H1 (cell line): ENCODE measurements at regions not wholly inside any gene's neighbourhood (a gene's known extent, or its start where the extent isn't known, plus 50 kb on each side); places are given as distances from the start of the nearest gene placed in this dataset.
"Not testable (repeated sequence)": the region's sequence is repeated elsewhere in the genome, so short reads cannot be mapped to it uniquely, and the experiment has no call there.

Experiments
- CTCF ChIA-PET: fragments of 300-600 bp; sonication (Branson Sonifier 250); formaldehyde crosslinking; loops from one replicate; lab custom pipeline; 2021; ENCODE audit not compliant: partially characterized antibody; lab: Charles Lee
- POLR2A ChIA-PET: fragments of 300-600 bp; sonication (Branson Sonifier 250); formaldehyde crosslinking; loops from one replicate; lab custom pipeline; 2021; ENCODE audit warnings: inconsistent platforms; ENCODE audit not compliant: partially characterized antibody; lab: Charles Lee
- DNase-seq, 2 experiments: peaks; one replicate each; pipeline versions ENCODE4 v3.0.0 to v3.0.0-alpha.2; 2010 to 2022; ENCODE audit warnings: low spot score in 2 of 2, low read depth in 1 of 2, mixed read lengths in 1 of 2
- FAIRE-seq: peaks from 2 replicates; lab custom pipeline; 2011; peaks lifted over from hg19 to GRCh38; lab: Jason Lieb, UNC
- H2AFZ ChIP-seq: 2 replicates; pipeline ENCODE4 v1.8.1; 2012; ENCODE audit warnings: low read length, inconsistent platforms
- H2AK5ac ChIP-seq: 2 replicates; pipeline ENCODE4 v1.6.1; 2013; ENCODE audit warnings: low read depth, low read length
- H2BK120ac ChIP-seq: replicated peaks from 2 replicates; pipeline ENCODE3; 2013; ENCODE audit warnings: low read depth, low read length, inconsistent platforms
- H2BK12ac ChIP-seq: 2 replicates; pipeline ENCODE4 v1.6.1; 2013; ENCODE audit warnings: low read depth, low read length
- H2BK15ac ChIP-seq: 2 replicates; pipeline ENCODE4 v1.6.1; 2013; ENCODE audit warnings: low read length
- H2BK20ac ChIP-seq: 2 replicates; pipeline ENCODE4 v1.6.1; 2013; ENCODE audit warnings: low read length
- H2BK5ac ChIP-seq: 2 replicates; pipeline ENCODE4 v1.6.1; 2013; ENCODE audit warnings: low read depth, low read length
- H3K14ac ChIP-seq: 2 replicates; pipeline ENCODE4 v1.6.1; 2013; ENCODE audit warnings: inconsistent platforms; ENCODE audit not compliant: insufficient read length
- H3K18ac ChIP-seq: 2 replicates; pipeline ENCODE4 v1.6.1; 2013; ENCODE audit warnings: low read length; ENCODE audit errors: extremely low read depth
- H3K23ac ChIP-seq: 2 replicates; pipeline ENCODE4 v1.6.1; 2013; ENCODE audit warnings: inconsistent platforms; ENCODE audit not compliant: insufficient read length
- H3K23me2 ChIP-seq: 2 replicates; pipeline ENCODE4 v1.6.1; 2013; ENCODE audit warnings: low read depth, low read length
- H3K27ac ChIP-seq: 2 replicates; pipeline ENCODE4 v1.6.1; 2011; ENCODE audit warnings: low read depth, low read length, inconsistent platforms
- H3K27me3 ChIP-seq, 4 experiments: replicated peaks in 1 of 4; 1 replicate in 1 of 4; 2 replicates in 3 of 4; pipeline versions ENCODE4 v1.6.1 to v1.8.1; 2011 to 2013; ENCODE audit warnings: low read length in 3 of 4, mild to moderate bottlenecking in 3 of 4, inconsistent platforms in 2 of 4, mixed read lengths in 2 of 4, moderate library complexity in 1 of 4; ENCODE audit not compliant: control insufficient read depth in 3 of 4, insufficient read depth in 3 of 4; ENCODE audit errors: extremely low read depth in 1 of 4
- H3K36me3 ChIP-seq, 4 experiments: 2 replicates each; pipeline versions ENCODE4 v1.6.1 to v1.8.1; 2011 to 2013; ENCODE audit warnings: mild to moderate bottlenecking in 4 of 4, low read length in 3 of 4, moderate library complexity in 2 of 4, control low read depth in 1 of 4, inconsistent platforms in 1 of 4; ENCODE audit not compliant: insufficient read depth in 4 of 4, control insufficient read depth in 2 of 4
- H3K4ac ChIP-seq: replicated peaks from 2 replicates; pipeline ENCODE3; 2013; ENCODE audit warnings: low read length, low read depth, mixed read lengths, inconsistent platforms; ENCODE audit not compliant: insufficient read length
- H3K4me1 ChIP-seq, 4 experiments: replicated peaks in 1 of 4; 1 replicate in 1 of 4; 2 replicates in 3 of 4; pipeline versions ENCODE4 v1.6.1 to v1.8.1; 2011 to 2013; ENCODE audit warnings: low read length in 3 of 4, inconsistent platforms in 2 of 4, mixed read lengths in 1 of 4; ENCODE audit not compliant: insufficient read depth in 4 of 4, control insufficient read depth in 3 of 4
- H3K4me2 ChIP-seq, 2 experiments: 2 replicates each; pipeline versions ENCODE4 v1.6.1 to v1.8.1; 2011 to 2013; ENCODE audit warnings: low read depth in 2 of 2, low read length in 2 of 2, control low read depth in 1 of 2, inconsistent platforms in 1 of 2, mild to moderate bottlenecking in 1 of 2; ENCODE audit not compliant: insufficient read depth in 1 of 2
- H3K4me3 ChIP-seq, 4 experiments: fragments of 200-600, 300-600 bp in 1 of 4; sonication (generic), shearing (Covaris generic), sonication (Bioruptor Twin) in 1 of 4; 2 replicates each; pipeline versions ENCODE4 v1.5.1 to v1.8.1; 2011 to 2016; ENCODE audit warnings: low read length in 4 of 4, low read depth in 3 of 4, control low read depth in 2 of 4, inconsistent platforms in 2 of 4, mild to moderate bottlenecking in 2 of 4, mixed read lengths in 1 of 4, moderate library complexity in 1 of 4; ENCODE audit not compliant: insufficient read depth in 2 of 4; ENCODE audit errors: extremely low read depth in 1 of 4
- H3K56ac ChIP-seq: replicated peaks from 2 replicates; pipeline ENCODE3; 2013; ENCODE audit warnings: low read depth, mild to moderate bottlenecking, mixed read lengths, low read length, inconsistent platforms; ENCODE audit not compliant: insufficient read length
- H3K79me1 ChIP-seq: 2 replicates; pipeline ENCODE4 v1.6.1; 2013; ENCODE audit warnings: low read depth, low read length, control low read depth
- H3K79me2 ChIP-seq, 2 experiments: 2 replicates each; pipeline versions ENCODE4 v1.6.1 to v1.8.1; 2012 to 2013; ENCODE audit warnings: low read length in 2 of 2, mild to moderate bottlenecking in 2 of 2, inconsistent platforms in 1 of 2; ENCODE audit not compliant: insufficient read depth in 2 of 2, control insufficient read depth in 1 of 2
- H3K9ac ChIP-seq, 4 experiments: replicated peaks in 1 of 4; 1 replicate in 1 of 4; 2 replicates in 3 of 4; pipeline versions ENCODE4 v1.6.1 to v1.8.1; 2011 to 2013; ENCODE audit warnings: low read depth in 3 of 4, low read length in 3 of 4, control low read depth in 2 of 4, mild to moderate bottlenecking in 2 of 4, moderate library complexity in 2 of 4, inconsistent platforms in 1 of 4; ENCODE audit errors: extremely low read depth in 1 of 4
- H3K9me3 ChIP-seq, 2 experiments: 2 replicates each; pipeline versions ENCODE4 v1.6.1 to v1.8.1; 2012 to 2013; ENCODE audit warnings: mild to moderate bottlenecking in 2 of 2, moderate library complexity in 2 of 2, control low read depth in 1 of 2, inconsistent platforms in 1 of 2, low read depth in 1 of 2, low read length in 1 of 2, mixed read lengths in 1 of 2; ENCODE audit not compliant: insufficient read depth in 2 of 2
- H4K20me1 ChIP-seq, 2 experiments: replicated peaks in 1 of 2; 2 replicates each; pipeline versions ENCODE3 to v1.8.1; 2011 to 2013; ENCODE audit warnings: inconsistent platforms in 2 of 2, low read length in 2 of 2, mild to moderate bottlenecking in 1 of 2; ENCODE audit not compliant: insufficient read depth in 2 of 2, control insufficient read depth in 1 of 2
- H4K5ac ChIP-seq: 2 replicates; pipeline ENCODE4 v1.6.1; 2013; ENCODE audit warnings: low read length, low read depth, mixed read lengths, inconsistent platforms; ENCODE audit not compliant: insufficient read length
- H4K8ac ChIP-seq: 2 replicates; pipeline ENCODE4 v1.8.0; 2013; ENCODE audit warnings: mild to moderate bottlenecking, moderate library complexity, low read length, inconsistent platforms; ENCODE audit not compliant: insufficient read depth; ENCODE audit errors: extremely low read depth
- H4K91ac ChIP-seq: replicated peaks from 2 replicates; pipeline ENCODE3; 2013; ENCODE audit warnings: low read length, mixed read lengths, inconsistent platforms; ENCODE audit not compliant: insufficient read length
- FOSL1 ChIP-seq: IDR thresholded peaks from 2 replicates; pipeline ENCODE4 v1.6.1; 2011; ENCODE audit warnings: mild to moderate bottlenecking, low read depth, low read length, moderate library complexity; ENCODE audit not compliant: insufficient read depth
- KDM4A ChIP-seq: IDR thresholded peaks from one replicate; pipeline ENCODE4 v1.7.1; 2012; ENCODE audit warnings: low read depth, mild to moderate bottlenecking, moderate library complexity, low read length, inconsistent platforms; ENCODE audit not compliant: severe bottlenecking
- RNF2 ChIP-seq: fragments of 200-900, 300-1000 bp; sonication (generic); IDR thresholded peaks from 2 replicates; pipeline ENCODE4 v1.7.1; 2016; ENCODE audit warnings: borderline replicate concordance, low read depth, mild to moderate bottlenecking, antibody characterized with exemption, low read length; ENCODE audit not compliant: poor library complexity, severe bottlenecking; ENCODE audit errors: missing control alignments
- ZNF274 ChIP-seq: IDR thresholded peaks from 2 replicates; pipeline ENCODE4 v1.7.0; 2012; ENCODE audit warnings: low read length, borderline replicate concordance; ENCODE audit errors: extremely low read depth
- WGBS, 2 experiments: shearing (Covaris generic) in 1 of 2; methylation state at CpG; one replicate each; pipeline versions ENCODE4 v1.1.6 to v1.1.7; 2013 to 2015; ENCODE audit warnings: low lambda C conversion rate in 2 of 2, mixed read lengths in 2 of 2, inconsistent platforms in 1 of 2, low coverage in 1 of 2, missing lambda C conversion rate in 1 of 2; ENCODE audit not compliant: insufficient replicate concordance in 2 of 2, insufficient coverage in 1 of 2, insufficient read length in 1 of 2; ENCODE audit errors: extremely low coverage in 1 of 2, missing lambda C conversion rate in 1 of 2; 5-methylcytosine and 5-hydroxymethylcytosine counted together

GRCh38 chr5:107724642-107725041 lies 53.9 kb upstream of the EFNA5 start:
- no peak for DNase-seq

GRCh38 chr5:107721241-107721640 lies 50.5 kb upstream of the EFNA5 start:
- H2BK20ac ChIP-seq, H3K79me1 ChIP-seq, H4K5ac ChIP-seq, FAIRE-seq, H3K9ac ChIP-seq, H2BK5ac ChIP-seq, H3K23ac ChIP-seq, H4K8ac ChIP-seq, H3K4ac ChIP-seq, H3K27ac ChIP-seq, H3K4me1 ChIP-seq, H3K9me3 ChIP-seq, H3K23me2 ChIP-seq, H3K4me2 ChIP-seq, CTCF ChIA-PET, H2AK5ac ChIP-seq, H3K79me2 ChIP-seq, H3K14ac ChIP-seq, DNase-seq, H4K91ac ChIP-seq, H2BK15ac ChIP-seq, H3K18ac ChIP-seq, H2AFZ ChIP-seq, H2BK120ac ChIP-seq, H2BK12ac ChIP-seq, H4K20me1 ChIP-seq, H3K56ac ChIP-seq, POLR2A ChIA-PET, H3K36me3 ChIP-seq, H3K27me3 ChIP-seq, H3K4me3 ChIP-seq: not testable (repeated sequence)

More at GRCh38 chr5:107724642-107725041, 53.9 kb upstream of the EFNA5 start:
- H4K91ac ChIP-seq, result no peak overlapping the region
- POLR2A ChIA-PET, result no interaction called here
- no peak overlapping the region for H2BK15ac ChIP-seq
- TF ChIP-seq FOSL1 (no peak), ZNF274 (no peak), RNF2 (no peak), KDM4A (no peak)
- no peak overlapping the region for H2BK5ac ChIP-seq
- 0 out of 2 replicates have a peak overlapping the region, but pooled peaks have one; percentile 13 for H2BK20ac ChIP-seq
- no peaks in the 10 kb centered on the region for H3K79me2 ChIP-seq
- no peak overlapping the region for H3K56ac ChIP-seq
- no peaks in the 10 kb centered on the region for H3K79me1 ChIP-seq
- H2AK5ac ChIP-seq, result no peak overlapping the region
- H3K27me3 ChIP-seq, result peaks cover 0 to 1% (median 0%) of the 10 kb centered on the region in 4 experiments; a peak in 1 of 7 replicates
- H3K14ac ChIP-seq, result no peak overlapping the region
- FAIRE-seq, result no peak
- H3K4ac ChIP-seq, result no peak overlapping the region
- H3K4me2 ChIP-seq, result no peak overlapping the region
- H3K4me3 ChIP-seq, result no peak overlapping the region
- no peaks in the 10 kb centered on the region for H4K20me1 ChIP-seq
- H2BK120ac ChIP-seq, result no peak overlapping the region
- no peak overlapping the region for H4K5ac ChIP-seq
- H3K36me3 ChIP-seq, result no peaks in the 10 kb centered on the region
- H3K9ac ChIP-seq, result no peak overlapping the region
- H3K9me3 ChIP-seq, result 0 out of 4 replicates have a peak, but pooled peaks cover 0 to 3% of the 10 kb centered on the region in 2 experiments
- no peak overlapping the region; the same call in 1 of the 2 replicates for H2AFZ ChIP-seq
- no peak overlapping the region for H4K8ac ChIP-seq
- CTCF ChIA-PET, result no interaction called here
- H3K27ac ChIP-seq, result no peak overlapping the region
- no peaks in the 10 kb centered on the region for H3K4me1 ChIP-seq
- H3K23me2 ChIP-seq, result no peaks in the 10 kb centered on the region
- no peak overlapping the region for H3K18ac ChIP-seq
- 92% methylated on average over 12 of the region's 26 CpGs; no CpG with 5 or more reads in 1 of the 2 experiments for WGBS, 2 experiments
- H2BK12ac ChIP-seq, result 0 out of 2 replicates have a peak overlapping the region, but pooled peaks have one; percentile 76
- no peak overlapping the region for H3K23ac ChIP-seq
